ENCODE measurements at regions not wholly inside any gene's neighbourhood (a gene's known extent, or its start where the extent isn't known, plus 50 kb on each side); places are given as distances from the start of the nearest gene placed in this dataset.

- TF ChIP-seq EZH2phosphoT487 (IDR thresholded peaks at IDR 0.05; ENCODE audit: insufficient read depth, low read depth) (no peak), EZH2 (IDR thresholded peaks at IDR 0.05; ENCODE audit: insufficient read depth, poor library complexity, severe bottlenecking) (no peak)
Observed at GRCh38 chr3:132248490-132248889, 68.7 kb upstream of the ACP3 start.

All from GM23248 (cell line).